ENCODE measurements at regions not wholly inside any gene's neighbourhood (a gene's known extent, or its start where the extent isn't known, plus 50 kb on each side); places are given as distances from the start of the nearest gene placed in this dataset.

DNA sequence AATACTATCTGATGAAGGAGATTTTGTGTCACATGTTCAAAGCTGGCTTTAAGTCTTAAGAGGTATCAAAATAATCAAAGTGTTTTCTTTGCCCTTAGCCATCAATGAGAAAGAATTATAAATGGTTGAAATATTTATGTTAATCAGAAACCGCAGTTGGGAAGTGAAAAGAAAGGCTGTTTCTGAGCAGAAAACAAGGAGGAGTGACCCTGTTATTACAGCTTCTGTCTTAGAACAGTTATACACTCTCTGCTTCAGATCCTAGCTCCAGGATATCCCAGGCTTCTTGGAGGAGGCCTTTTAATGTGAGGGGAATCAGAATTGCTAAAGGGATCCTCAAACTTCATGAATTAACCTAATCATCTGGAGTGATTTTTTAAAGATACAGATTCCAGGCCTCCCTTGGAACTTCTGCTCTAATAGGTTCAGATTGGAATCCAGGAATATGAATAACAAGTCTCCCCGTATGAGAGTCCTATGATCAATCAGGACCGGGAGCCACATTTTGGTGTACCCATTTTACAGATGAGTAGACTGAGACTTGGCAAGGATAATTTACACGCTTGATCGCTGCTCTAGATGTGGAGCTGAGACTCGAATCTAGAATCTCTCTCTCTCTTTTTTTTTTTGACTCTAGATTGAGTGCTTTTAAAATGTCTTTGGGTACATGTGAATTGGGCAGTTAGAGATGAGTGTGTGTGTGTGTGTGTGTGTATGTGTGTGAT is 50.8 kb upstream of the JAG1 start:
- no peak for DNase-seq

DNA sequence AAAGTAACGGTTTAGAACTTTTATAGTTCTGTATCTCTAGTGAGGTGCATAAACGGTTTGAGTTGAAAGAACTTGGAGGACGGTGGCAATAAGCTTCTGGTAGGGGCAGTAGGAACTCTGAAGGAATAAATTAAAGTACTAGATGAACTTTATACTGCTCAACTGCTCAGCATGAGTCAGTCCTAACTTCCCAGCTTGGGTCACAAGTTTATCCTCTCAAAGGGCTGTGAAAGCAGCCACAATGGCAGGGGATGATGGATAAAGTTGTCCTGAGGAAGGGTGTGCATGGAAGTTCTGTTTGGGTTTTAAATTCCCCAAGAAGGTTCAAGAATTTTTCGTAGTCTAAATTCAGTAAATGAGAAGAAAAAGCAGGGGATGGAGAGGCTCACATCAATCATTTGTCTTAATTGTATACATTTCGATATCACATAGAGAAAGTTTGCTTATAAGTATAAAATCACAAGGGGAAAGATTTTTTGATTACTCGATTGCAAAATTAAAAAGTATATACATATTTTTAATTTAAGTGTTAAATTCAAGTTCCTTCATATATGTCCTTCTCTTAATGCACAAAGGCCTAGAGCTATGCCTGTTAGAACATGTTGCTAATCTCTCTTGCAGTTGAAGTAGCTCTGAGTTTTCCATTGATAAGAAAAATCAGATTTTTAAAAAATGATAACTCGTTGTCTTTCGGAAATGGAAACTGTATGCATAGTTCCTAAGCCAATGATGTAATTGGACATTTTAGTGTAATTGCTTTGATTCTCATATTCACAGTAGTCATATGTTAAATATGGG is 55.3 kb upstream of the JAG1 start:
- no peak for DNase-seq

DNA sequence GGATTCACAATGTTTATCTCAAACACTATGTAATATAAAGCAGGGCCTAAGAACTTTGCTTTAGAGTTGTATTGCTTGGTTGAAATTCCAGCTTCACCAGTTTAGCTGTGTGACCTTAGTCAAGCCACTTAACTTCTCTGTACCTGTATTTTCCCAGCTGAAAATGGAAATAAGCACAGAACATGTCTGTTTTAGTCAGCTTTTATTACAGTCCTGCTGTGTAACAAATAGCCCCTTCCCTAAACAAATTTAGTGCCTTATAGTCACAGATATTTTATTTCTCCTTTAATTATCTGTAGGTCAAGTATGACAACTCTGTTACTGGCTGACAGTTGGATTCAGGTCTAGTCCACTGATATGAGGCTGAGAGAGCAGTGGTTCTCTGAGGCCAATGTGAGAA is 56.0 kb upstream of the JAG1 start:
- no peak for DNase-seq

DNA sequence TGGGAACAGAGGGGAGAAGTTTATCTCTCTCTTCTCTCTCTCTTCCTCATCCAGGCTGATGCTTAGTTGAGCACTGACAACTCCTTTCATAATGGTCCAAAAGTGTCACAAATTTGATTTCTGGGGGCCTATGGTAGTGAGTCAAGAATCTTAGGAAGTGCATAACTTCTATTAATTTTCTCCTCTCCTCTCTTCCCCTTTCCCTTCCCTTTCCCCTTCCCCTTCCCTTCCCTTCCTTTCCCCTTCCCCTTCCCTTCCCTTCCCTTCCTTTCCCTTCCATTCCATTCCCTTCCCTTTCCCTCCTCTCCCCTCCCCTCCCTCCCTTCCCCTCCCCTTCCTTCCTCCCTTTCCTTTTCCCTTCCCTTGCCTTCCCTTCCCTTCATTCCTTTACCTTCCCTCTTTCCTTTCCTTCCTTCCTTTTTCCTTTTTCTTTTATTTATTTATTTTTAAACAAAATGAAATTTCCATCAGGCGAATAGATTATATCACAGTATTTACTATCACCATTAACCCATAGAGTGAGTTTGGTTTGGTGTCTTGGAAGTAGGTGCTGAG is 56.9 kb upstream of the JAG1 start:
- no peak for DNase-seq

DNA sequence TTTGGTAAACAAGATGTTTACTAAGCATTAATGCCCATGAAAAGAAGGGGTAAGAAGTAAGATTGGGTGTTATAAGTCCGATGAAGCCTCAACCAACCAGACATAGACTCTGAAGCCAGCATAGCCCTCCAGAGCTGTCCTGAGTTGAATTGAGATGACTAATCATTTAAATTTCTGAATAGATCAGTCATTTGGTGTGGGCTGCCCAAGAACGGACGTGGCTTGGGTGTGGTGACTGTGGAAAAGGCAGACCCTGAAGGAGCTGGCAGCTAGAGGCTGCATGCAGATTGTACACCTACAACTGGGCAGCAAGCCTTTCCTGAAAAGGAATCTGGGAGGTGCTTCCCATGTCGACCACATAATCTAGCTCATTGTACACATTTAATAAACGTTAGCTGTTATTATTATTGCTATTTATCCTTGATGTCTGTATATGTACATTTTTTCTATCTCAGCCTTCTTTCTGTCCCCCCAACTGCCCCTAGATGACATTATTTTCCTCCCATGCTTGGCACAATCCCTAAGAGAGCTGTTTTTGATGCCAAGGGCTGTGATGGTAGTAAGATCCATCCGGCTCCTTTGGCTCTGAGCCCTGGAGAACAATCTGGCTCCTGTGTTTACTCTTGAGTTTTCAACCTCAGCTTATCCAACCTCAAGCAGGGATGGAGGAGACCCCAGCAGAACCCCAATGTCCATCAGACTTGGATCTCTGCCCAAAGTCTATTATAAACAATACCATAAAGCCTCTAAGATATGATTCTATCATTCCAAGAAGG is 57.6 kb upstream of the JAG1 start:
- peak; percentile 70 for DNase-seq

DNA sequence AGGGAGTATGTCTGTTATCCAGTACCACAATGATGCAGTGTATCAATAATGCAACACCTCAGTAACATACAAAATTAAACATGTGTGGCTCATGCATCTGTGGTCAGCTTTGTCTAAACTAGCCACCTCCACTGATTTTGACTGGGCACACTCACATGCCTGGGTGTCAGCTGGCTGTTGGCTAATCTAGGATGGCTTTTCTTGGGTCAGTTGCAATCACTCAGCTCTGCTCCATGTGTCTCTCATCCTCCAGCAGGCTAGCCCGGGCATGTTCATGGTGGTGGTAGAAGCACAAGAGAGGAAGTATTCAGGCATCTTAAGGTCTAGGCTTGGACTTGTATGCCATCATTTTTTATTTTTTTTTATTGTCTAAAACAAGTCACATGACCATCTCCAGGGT is 59.3 kb upstream of the JAG1 start:
- no peak for DNase-seq

DNA sequence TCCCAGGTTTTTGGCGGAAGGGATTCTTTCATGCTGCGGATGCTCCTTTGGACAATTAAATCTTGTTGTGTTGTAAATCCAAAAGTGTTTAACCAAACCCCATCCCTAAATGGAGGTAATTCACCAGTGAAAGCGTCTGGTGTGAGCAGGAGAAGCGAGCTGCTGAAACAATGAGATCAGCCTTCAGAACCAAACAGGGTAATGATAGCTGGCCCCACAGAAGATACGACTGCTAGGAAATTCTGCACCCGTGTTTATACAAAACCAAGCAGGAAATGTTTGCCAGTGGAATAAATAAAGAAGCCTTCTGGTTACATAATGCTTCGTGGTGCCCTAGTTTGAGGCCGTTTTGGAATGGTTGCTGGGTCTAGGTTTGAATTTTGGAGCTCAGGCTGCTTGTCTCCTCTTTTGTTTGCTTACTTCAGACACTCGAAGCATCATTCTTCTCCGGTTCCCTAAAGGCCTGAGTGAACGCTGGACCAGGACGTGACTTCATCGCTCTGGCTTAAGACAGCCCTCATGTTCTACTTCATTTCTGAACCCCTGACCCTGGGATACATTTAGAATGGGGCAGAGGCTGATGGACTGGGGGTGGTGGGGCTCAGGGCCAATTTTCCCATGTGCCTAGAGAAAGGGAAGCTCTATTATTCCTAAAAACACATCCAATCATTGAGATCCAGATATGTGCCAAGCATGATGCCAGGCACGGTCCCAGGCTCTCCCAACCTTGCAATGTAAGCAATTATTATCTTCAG is 61.6 kb upstream of the JAG1 start:
- DNase-seq: no peak

DNA sequence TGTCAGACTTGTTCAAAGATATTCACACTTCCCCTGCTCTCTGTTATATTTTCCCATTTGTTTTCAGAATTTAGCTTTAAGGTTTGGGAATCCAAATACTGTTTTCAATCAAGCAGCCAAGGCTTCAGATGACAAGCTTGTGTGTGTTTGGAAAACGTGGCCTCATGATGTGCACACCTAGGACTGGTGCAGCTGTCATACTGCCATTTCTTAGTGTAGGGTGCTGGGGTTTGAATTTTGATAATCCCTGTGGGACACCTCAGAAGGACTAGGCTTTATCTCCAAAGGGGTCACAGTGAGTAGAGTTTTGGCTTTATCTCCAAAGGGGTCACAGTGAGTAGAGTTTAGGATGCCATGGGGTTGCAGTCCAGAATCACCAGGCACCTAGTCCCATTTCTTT is 65.3 kb upstream of the JAG1 start:
- no peak for DNase-seq

DNA sequence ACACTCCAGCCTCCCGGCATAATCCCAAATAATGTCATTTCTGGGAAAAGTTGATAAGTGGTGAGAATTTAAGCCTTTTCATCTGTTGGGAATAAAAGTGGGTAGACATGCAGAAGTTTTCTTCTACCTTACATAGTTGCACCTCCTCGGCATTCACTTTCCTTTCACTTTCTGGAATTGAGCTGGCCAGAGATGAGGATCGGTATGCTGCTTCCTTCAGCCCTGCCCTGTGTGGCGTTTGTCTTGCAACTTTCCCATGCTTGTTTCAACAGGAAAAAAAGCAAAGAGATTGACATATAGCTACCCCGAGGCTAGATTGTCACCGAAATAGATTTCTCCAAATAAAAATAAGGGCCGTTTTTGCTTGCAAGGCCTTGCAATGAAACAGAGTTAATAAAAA is 65.8 kb upstream of the JAG1 start:
- DNase-seq: no peak

DNA sequence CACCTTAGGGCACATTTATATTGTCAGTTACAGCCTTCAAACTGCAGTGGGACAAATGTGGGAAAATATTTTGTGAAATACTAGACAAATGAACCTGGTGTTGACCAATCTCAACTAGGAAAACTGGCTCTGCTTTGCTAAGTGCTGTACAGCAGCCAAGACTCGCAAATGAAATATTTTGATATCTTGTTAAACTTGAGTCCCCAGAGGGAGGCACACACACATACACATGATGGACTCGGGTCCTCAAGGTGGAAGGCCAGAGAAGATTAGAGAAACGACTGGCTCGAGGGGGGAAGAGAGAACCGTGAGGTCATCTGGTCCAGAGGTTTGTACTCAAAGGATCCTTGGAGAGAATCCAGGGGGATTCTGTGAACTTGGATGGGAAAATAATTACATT is 67.3 kb upstream of the JAG1 start:
- no peak for DNase-seq

DNA sequence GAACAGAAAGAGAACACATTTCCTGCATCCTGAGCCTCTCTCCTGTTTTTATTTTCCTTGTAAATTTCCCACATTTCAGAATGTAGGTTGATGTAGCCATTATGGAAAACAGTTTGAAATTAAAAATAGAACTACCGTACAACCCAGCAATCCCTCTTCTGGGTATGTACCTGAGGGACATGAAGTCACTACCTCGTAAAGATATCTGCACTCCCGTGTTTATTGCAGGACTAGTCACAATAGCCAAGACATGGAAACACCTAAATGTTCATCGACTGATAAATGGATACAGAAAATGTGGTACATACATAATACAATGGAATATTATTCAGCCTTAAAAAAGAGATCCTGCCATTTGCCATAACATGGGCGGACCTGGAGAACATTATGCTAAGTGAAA is 72.0 kb upstream of the JAG1 start:
- DNase-seq: no peak

DNA sequence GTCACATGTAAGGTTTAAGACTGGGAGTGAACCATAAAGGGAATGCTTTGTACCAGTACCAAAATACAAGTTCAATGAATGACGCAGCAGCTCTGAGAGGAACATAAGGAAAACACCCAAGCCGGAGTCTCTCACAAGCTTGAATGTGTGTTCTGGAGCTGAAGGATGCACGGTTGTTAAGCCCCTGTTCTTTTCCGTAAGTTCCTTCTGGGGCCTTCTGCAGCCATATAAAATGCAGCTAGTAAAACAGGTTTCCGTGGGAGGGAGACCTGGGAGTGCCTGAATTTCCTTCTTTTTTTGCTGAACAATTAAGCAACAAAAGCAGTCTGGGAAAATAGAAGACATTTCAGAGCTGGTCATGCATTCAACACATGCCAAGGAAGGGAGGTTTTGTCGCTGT is 73.2 kb upstream of the JAG1 start:
- DNase-seq: no peak

DNA sequence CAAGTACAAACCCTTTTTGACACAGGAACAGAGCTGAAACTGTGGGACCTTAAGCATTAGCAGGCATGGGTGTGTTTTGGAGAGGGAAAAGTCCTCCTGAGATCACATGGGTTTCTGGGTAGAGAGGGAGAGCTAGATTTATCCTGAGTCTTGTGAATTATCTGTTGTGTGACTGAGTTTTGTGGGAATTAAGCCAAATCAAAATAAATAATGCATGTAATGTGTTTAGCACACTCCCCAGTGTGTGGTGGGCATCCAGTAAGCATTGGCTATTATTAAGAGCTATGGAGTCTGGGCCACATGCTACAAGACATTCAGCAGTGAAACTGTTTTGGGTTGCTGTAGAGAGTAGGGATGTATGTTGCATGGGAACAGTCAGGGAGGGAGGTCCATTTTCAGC is 75.3 kb upstream of the JAG1 start:
- no peak for DNase-seq

DNA sequence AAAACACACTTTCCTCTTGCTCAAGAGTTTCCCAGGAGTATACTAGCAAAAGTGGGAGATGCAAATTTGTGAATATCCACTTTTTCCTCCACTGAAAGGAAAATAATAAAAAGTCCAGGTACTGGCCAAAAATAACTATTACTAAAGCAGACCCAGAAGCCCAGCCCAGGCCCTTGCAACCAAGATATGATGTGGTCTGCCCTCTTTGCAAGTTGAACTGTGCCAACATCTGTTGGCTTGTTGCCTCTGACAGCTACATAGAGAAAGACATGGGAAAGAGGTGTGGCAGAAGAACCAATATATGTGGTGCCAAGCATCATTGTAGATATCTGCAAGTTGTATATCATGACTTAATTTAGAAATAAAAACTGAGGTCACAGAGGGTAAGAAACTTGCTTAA is 78.4 kb upstream of the JAG1 start:
- no peak for DNase-seq

DNA sequence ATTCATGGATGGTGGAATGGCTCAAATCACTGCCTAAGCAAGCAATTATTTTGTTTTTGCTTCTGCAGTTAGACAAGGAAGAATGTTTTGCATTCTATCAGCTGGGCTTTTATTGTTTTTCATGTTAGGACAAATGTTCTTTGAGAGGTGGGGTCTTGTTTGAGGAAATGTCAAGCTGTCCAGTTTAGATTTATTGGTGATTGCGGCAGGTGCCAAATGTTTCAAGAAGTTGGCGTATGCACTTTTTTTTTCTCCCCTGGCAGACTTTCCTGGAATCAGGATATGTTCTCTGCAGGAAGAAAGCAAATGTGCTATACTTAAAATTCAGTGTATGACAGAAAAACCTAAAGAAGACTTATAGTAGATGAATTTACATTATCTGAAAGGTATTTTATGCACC is 81.0 kb upstream of the JAG1 start:
- DNase-seq: no peak

DNA sequence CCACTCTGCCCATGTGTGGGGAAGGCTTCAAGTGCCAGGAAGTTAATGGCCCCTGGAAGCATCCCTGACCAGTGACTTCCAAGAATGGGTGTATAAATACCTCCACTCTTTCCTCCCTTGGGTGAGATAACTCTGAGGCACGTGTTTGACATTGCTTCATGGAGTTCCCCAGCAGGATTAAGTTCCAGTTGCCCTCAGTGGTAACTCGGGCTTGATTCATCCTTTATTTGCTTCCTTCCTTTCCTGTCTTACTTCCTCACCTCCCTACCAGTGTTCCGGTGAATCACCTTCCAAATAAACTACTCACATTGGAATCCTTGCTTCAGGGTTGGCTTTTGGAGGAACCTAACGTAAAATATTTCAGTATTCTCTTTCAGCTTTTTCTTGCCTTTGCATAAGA is 84.6 kb upstream of the JAG1 start:
- no peak for DNase-seq

DNA sequence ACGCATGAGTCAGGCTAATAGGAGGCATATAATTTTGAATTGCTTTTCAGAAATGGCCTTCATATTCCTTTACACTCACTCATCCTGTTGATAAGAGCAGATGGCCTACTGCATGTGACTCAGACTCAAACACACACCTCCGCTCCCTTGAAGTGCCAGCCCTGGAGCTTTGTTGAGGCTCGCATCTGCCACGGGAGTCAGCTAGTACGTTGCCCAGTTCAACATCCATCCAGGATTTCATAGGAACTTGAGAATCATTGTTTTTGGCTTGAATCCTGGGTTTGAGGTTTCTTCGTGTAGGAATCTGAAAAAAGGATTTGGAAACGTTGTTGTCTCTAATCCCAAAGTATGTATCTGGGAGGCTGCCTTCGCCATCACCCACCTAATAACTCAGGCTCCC is 87.4 kb upstream of the JAG1 start:
- peak; percentile 66 for DNase-seq

DNA sequence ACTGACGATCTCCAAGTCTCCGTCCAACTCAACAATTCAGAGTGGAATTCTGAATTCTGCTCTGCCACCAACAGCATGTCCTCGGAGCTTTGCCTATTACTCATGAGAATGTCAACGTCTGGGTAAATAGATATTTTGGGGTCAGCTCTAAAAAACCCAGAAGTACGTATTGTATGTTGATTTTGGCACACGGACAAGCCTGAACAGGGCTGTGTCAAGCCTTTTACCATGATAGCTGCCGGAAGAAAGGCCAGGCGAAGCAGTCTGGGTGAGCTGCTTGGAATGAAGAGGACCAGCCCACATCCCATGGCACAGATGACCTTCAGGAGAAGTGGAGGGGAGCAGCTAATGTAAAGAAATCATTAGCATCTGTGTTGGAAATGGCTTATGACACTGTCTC is 88.0 kb upstream of the JAG1 start:
- DNase-seq: no peak

DNA sequence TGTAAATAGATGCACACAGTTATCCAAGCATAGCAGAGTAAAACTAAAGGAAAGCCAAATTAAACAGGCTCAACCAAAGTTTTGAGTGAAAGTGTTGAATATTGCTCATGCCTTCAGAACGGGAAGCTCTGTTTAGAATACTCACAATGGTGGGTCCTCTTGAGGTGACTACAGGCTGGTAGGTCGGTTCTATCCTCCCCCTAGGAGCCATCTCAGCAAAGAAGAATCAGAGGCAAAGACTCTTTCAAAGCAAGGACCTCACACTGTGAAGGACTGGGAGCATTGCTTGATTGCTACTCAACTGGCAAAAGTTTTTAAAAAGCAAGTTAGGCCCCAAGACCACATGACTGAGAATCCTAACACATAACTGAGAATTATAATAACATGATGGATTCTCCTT is 88.4 kb upstream of the JAG1 start:
- DNase-seq: no peak

DNA sequence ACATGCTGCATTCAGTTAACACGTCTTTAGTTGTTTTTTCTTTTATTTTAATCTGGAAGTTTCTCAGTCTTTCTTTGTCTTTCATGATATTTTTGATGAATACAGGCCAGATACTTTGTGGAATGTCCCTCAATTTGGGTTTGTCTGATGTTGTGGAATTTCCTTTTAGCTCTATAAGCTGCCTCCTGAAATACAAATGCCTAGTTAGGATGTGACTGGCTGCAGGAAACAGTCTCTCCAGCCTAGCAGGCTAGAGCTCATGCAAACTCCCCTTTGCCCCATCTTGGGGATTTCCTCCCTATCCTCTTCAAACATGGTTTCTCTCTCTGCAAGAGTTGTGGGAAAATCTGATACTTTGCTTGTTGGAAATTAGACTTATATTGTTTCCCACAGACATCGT is 89.3 kb upstream of the JAG1 start:
- no peak for DNase-seq

DNA sequence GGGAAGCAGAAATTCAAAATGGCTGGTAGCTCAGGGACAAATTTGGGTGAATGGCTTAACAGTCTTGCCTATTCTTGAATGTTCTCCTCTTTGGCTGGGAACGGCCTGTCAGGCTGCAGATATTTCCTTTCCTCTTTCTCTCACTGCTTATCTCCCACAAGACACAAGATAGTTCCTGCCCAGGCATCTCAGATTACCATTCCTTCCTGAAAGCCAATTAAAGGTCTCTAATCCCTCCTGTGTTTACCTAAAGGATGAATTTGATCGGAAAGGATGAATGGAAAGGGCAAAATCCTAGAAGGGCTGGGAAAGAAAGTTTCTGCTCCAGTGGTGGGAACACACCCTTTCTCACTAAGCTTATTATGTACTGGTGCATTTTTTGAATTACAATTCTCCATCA is 95.9 kb upstream of the JAG1 start:
- peak; percentile 39 for DNase-seq

DNA sequence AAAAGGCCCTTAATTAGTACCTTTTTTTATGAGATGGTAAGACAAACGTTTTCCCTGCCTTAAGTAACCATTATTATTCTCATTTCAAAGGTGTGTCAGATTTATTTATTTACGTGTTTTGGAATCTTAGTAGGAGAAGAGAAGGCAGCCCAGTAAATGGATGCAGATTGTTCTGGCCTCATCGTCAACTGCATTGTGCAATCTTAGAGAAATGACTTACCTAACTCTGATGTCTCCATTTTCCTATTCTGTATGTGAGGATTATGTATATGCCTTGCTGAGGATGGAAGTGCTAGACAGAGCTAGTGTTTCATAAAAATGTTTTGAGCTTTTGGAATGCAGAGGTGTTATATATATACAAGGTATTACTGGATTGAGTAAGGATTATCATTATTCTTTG is 97.0 kb upstream of the JAG1 start:
- no peak for DNase-seq
